Epithelial cell of esophagus (primary cell): ENCODE measurements at regions not wholly inside any gene's neighbourhood (a gene's known extent, or its start where the extent isn't known, plus 50 kb on each side); places are given as distances from the start of the nearest gene placed in this dataset.
A peak's percentile ranks its signal among the peaks of the same experiment; 100 is the strongest.

Experiments
- DNase-seq: peaks from one replicate; pipeline ENCODE4 v3.0.0; 2010; ENCODE audit warnings: low read depth
- H3K4me3 ChIP-seq: 2 replicates; pipeline ENCODE4 v1.5.1; 2011; ENCODE audit warnings: mild to moderate bottlenecking, low read length, control low read depth
- CTCF ChIP-seq: IDR thresholded peaks from 2 replicates; pipeline ENCODE4 v1.5.1; 2011; ENCODE audit warnings: low read depth, mild to moderate bottlenecking, low read length, control low read depth, inconsistent platforms; ENCODE audit not compliant: insufficient read depth; ENCODE audit errors: missing control alignments

GRCh38 chr11:71356904-71357303 lies 91.3 kb downstream of the DHCR7 start:
- no peak for TF ChIP-seq CTCF
- no peak overlapping the region for H3K4me3 ChIP-seq
- DNase-seq, result no peak

DNA sequence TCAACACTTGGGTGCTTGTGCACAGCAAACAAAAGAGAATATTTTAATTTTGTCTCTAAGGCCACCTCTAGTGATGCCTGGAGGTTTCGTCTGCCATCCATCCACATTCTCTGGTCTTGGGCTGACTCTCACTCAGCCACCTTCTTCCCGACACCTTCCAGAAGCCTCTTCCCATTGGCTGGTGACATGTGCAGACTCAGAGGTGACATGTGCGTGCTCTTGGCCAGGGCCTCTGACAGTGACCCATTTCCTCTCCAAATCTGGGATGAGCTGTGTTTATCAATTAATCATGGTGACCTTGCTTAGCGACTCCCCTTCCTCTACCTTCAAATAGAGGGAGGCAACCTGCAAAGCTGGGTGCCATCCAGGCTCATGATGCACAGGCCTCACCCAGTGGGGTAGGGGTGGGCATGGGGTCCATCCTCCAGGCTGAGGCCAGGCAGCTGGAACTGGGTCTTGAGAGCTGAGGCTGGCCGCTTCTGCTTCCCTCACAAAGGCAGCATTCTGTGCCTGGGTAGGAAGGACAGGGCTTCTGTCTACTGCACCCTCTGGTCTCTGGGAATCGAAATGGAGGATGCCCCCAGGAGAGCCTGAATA lies 91.8 kb downstream of the DHCR7 start:
- TF ChIP-seq CTCF, result no peak
- no peak for DNase-seq
- no peak overlapping the region for H3K4me3 ChIP-seq

GRCh38 chr11:71355281-71355680 lies 92.9 kb downstream of the DHCR7 start:
- no peak overlapping the region for H3K4me3 ChIP-seq
- no peak for TF ChIP-seq CTCF
- DNase-seq, result peak; percentile 8

DNA sequence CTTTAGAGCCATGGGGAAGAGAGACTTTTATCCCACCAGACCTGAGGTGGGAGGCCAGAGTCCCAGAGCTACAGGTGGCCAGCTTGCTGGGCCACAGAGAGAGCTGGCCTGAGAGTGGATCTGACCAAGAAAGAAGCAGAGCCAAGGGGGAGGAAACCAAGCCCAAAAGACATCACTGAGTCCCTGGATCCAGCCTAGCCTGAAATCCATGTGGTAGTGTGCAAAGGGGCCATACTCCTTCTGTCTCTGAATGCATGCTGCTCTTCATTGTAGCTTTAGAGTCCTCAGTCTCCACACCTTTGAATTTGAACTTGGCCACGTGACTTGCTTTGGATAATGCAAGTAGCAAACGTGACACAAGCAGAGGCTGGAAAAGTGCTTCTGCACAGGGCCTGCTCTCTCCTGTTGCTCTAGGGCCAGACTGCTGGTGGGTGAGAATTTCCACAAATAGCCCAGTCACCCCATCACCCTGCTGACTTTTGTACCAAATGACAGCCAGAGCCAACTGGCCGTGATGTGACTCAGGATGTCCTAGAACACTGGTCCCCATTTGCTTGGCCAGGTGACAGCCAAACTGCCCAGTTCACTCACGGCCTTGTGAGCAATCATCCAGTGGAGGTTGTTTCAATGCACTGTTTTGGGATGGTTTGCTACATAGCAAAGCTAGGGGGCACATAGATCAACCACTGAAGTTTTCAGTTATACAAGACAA lies 93.6 kb downstream of the DHCR7 start:
- TF ChIP-seq CTCF, result no peak
- no peak for DNase-seq
- no peak overlapping the region for H3K4me3 ChIP-seq

DNA sequence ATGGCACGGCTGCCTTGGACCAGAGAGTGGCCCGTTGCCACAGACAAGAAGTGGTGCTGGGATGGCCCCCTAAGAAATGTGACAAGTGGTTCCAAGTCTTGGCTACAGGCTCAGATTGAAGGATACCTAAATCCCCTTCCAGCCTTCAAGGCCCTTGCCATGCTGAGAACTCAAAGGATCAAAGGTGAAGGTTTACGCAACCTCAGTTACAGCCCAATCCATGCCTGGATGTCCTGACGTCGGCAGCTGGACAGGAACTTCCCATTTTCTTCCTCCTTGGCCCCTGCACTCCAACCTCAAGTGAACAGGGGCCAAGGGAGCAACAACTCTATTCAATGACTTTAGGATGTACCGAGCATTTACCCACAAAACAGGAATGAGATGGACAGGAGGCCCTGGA lies 95.4 kb downstream of the DHCR7 start:
- H3K4me3 ChIP-seq, result no peak overlapping the region
- no peak for TF ChIP-seq CTCF
- no peak for DNase-seq

GRCh38 chr11:71352226-71352625 lies 96.0 kb downstream of the DHCR7 start:
- no peak for TF ChIP-seq CTCF
- no peak for DNase-seq
- H3K4me3 ChIP-seq, result no peak overlapping the region

- no peak for DNase-seq
- TF ChIP-seq CTCF, result no peak
Observed at GRCh38 chr11:71349627-71350026, 97.2 kb upstream of the SHANK2 start.

More at GRCh38 chr11:71349627-71350026, 97.2 kb upstream of the SHANK2 start:
- H3K4me3 ChIP-seq, result no peak overlapping the region
